Adrenal gland (tissue), 9 donors: ENCODE measurements at regions not wholly inside any gene's neighbourhood (a gene's known extent, or its start where the extent isn't known, plus 50 kb on each side); places are given as distances from the start of the nearest gene placed in this dataset.

Experiments used
- DNase-seq, 7 donors: peaks; one replicate each; pipeline ENCODE4 v3.0.0-alpha.2; 2019 to 2020
- H3K27ac ChIP-seq, 5 donors: fragments of 200-600 bp; sonication (generic) in 4 of 5; 1 replicate in 3 of 5; 2 replicates in 2 of 5; pipeline versions ENCODE4 v1.5.1 to v1.8.0; 2016 to 2020; ENCODE audit warnings: mild to moderate bottlenecking in 1 of 5
- H3K27me3 ChIP-seq: fragments of 200-600 bp; 2 replicates; pipeline ENCODE4 v1.8.0; 2021
- H3K36me3 ChIP-seq, 2 donors: fragments of 200-600 bp; replicated peaks in 1 of 2; 1 replicate in 1 of 2; 2 replicates in 1 of 2; pipeline versions ENCODE4 v1.5.1 to v1.8.0; 2018 to 2022
- H3K4me1 ChIP-seq, 2 donors: fragments of 200-600 bp; replicated peaks in 1 of 2; 1 replicate in 1 of 2; 2 replicates in 1 of 2; pipeline versions ENCODE4 v1.5.1 to v1.8.0; 2018 to 2021
- H3K4me3 ChIP-seq, 4 donors: fragments of 200-600 bp; sonication (generic) in 3 of 4; one replicate each; pipeline ENCODE4 v1.5.1; 2016 to 2018
- H3K9me3 ChIP-seq, 3 donors: fragments of 200-600 bp; sonication (generic) in 1 of 3; replicated peaks in 1 of 3; 1 replicate in 2 of 3; 2 replicates in 1 of 3; pipeline versions ENCODE4 v1.5.1 to v1.8.0; 2016 to 2021
- POLR2A ChIP-seq, 2 donors: fragments of 450-650 bp; IDR thresholded peaks; one replicate each; pipeline ENCODE4 v1.6.1; 2017; ENCODE audit warnings: antibody characterized with exemption in 2 of 2, mild to moderate bottlenecking in 2 of 2, moderate library complexity in 1 of 2
- WGBS, 4 donors: extraction: QIAGEN DNeasy Blood & Tissue Kit in 2 of 4; methylation state at CpG; one replicate each; pipeline versions ENCODE4 v1.1.5 to v1.1.7; 2013 to 2017; 5-methylcytosine and 5-hydroxymethylcytosine counted together
- intact Hi-C, 2 donors: fragments of 100-400 bp; cut with DNase I; formaldehyde crosslinking; loops; one replicate each; pipeline versions ENCODE4 v1.14.1 to v1.15.0; 2022 to 2023
- TF ChIP-seq, protein P1 (sequence below), 6 experiments: fragments of 450-650 bp in 4 of 6; fragments of 200-600 bp in 2 of 6; sonication (generic) in 1 of 6; IDR thresholded peaks; 1 replicate in 5 of 6; 2 replicates in 1 of 6; pipeline versions ENCODE4 v1.5.1 to v1.8.0; 2016 to 2021; ENCODE audit warnings: antibody characterized with exemption in 6 of 6, mild to moderate bottlenecking in 2 of 6, moderate library complexity in 1 of 6
- donor health status: healthy with polysubstance abuse.
- donor health status: Bipolar disorder and iron deficiency.
- donor health status: DM: yes; HTN: yes; CAD: no.
- donor health status: DM: no; HTN: no; CAD: no.
- donor health status: DM: no; HTN: no; CAD: no.

DNA sequence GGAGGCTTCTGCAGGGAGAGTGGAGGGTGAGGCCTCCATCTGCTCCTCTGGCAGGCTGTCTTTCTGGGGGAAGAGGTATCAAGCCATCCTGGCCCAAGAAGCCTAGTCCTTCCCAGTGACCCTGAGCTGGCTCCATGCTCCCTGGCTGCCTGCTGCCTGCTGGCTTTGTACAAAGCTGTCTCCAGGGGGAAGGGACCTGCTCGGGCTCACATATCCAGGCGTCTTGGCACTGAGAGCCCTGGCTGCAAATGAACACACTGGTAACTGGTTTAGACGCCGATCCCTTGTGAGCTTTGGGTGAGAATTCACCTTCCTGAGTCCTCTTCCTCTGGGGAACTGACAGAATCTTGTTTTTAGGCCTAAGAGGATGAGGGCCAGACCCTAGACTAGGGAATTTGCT, 210.3 kb upstream of the ZBED5 start:
- Histone ChIP-seq H3K9me3 (no peaks in the 10 kb centered on the region), H3K4me1 (no peaks in the 10 kb centered on the region), H3K4me3 (no peak overlapping the region), H3K27ac (no peak overlapping the region), H3K36me3 (no peaks in the 10 kb centered on the region), H3K27me3 (no peaks in the 10 kb centered on the region)
- intact Hi-C loops: no loop called here
- TF ChIP-seq, protein P1, sequence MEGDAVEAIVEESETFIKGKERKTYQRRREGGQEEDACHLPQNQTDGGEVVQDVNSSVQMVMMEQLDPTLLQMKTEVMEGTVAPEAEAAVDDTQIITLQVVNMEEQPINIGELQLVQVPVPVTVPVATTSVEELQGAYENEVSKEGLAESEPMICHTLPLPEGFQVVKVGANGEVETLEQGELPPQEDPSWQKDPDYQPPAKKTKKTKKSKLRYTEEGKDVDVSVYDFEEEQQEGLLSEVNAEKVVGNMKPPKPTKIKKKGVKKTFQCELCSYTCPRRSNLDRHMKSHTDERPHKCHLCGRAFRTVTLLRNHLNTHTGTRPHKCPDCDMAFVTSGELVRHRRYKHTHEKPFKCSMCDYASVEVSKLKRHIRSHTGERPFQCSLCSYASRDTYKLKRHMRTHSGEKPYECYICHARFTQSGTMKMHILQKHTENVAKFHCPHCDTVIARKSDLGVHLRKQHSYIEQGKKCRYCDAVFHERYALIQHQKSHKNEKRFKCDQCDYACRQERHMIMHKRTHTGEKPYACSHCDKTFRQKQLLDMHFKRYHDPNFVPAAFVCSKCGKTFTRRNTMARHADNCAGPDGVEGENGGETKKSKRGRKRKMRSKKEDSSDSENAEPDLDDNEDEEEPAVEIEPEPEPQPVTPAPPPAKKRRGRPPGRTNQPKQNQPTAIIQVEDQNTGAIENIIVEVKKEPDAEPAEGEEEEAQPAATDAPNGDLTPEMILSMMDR (IDR thresholded peaks at IDR 0.05): no peak
- TF ChIP-seq POLR2A (IDR thresholded peaks at IDR 0.05): no peak
- WGBS, 4 donors: 79 to 100% (median 89%) methylated on average over 2 to 4 of the region's 4 CpGs; no CpG with 5 or more reads in 1 of the 4 donors
- DNase-seq: no peak

DNA sequence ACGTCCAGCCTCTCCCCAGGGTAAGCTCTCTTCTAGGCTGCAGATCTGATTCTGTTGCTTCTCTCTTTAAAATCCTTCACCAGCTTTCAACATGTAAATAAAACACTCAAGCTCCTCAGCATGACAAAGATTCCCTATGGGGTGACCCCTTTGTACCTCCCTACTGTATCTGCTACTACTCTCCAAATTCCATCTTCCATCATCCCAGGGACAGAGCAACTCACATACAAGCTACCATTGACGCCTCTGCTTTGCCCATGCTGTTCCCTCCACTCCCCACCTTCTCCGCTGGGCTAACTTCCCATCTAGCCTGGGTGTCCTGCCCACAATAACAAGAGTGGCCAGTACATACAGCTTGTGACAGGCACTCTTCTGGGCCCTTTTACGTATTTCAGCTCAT, 207.5 kb upstream of the ZBED5 start:
- no peaks in the 10 kb centered on the region for H3K9me3 ChIP-seq
- WGBS, 4 donors: 78 to 87% (median 80%) methylated on average over 4 of the region's 4 CpGs
- no peak overlapping the region for H3K4me3 ChIP-seq
- DNase-seq: no peak
- no peaks in the 10 kb centered on the region for H3K36me3 ChIP-seq
- H3K27me3 ChIP-seq: no peaks in the 10 kb centered on the region
- TF ChIP-seq, protein P1 (IDR thresholded peaks at IDR 0.05): no peak
- no peak for TF ChIP-seq POLR2A (IDR thresholded peaks at IDR 0.05)
- intact Hi-C loops: no loop called here
- H3K27ac ChIP-seq: no peak overlapping the region
- H3K4me1 ChIP-seq: no peaks in the 10 kb centered on the region

DNA sequence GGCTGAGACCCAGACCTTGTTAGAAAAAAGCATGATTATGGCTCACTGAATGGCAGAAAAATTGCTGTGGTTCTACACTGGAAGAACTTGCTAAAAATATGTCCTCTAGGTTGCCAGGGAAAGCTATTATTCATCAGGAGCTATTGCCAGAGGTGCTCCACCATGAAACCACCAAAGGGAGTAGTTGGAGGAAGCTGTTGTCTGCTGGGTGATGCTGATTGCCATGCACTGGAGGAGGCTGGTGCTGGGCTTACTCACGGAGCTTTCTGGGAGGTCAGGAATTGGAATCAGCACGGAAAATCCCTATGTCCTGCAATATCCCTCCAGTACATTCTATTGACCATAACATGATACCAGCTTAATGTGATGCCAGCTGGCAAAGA, 199.6 kb upstream of the ZBED5 start:
- DNase-seq: no peak
- no peaks in the 10 kb centered on the region for H3K9me3 ChIP-seq
- no peak overlapping the region for H3K4me3 ChIP-seq
- H3K27ac ChIP-seq: no peak overlapping the region
- TF ChIP-seq, protein P1 (IDR thresholded peaks at IDR 0.05): no peak
- TF ChIP-seq POLR2A (IDR thresholded peaks at IDR 0.05): no peak
- WGBS, 4 donors: 78 to 81% (median 80%) methylated on average over 2 of the region's 2 CpGs
- no peaks in the 10 kb centered on the region for H3K4me1 ChIP-seq
- H3K36me3 ChIP-seq: no peaks in the 10 kb centered on the region
- no peaks in the 10 kb centered on the region for H3K27me3 ChIP-seq
- intact Hi-C loops: no loop called here

DNA sequence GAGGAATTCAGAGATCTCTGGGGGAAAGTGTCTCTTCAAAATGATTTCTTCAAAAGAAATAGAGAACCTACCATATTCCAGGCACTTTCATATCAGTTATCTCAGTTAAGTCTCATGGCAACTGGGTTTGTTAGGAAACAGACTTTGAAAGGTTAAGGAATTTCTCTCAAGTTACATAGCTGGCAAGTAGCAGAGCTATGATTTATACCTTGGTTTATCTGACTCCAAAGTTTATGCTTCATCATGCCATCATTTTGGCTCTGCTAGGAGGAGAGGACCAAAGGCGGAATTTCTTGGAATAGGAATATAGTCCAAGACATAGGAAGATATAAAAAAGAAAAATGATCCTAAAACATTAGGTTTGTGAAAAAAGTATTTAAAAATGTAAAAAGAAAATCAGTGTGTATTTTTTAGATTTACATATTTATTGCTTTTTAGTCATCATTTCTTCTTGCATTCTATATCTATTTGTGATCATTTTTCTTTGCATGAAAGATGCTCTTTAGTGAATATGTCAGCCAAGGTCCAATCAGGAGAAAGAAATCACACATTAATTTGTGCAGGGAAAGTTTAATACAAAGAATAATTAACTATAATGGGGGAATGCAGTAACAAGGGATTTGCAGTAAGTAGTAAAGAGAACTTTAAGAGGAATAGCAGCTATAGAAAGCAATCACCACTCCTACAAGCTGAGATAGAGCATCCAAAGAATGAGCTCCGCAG, 199.1 kb upstream of the ZBED5 start:
- Histone ChIP-seq H3K36me3 (no peaks in the 10 kb centered on the region), H3K4me1 (no peaks in the 10 kb centered on the region), H3K27ac (no peak overlapping the region), H3K27me3 (no peaks in the 10 kb centered on the region), H3K4me3 (no peak overlapping the region), H3K9me3 (no peaks in the 10 kb centered on the region)
- intact Hi-C loops: no loop called here
- 73 to 88% (median 80%) methylated on average over 2 of the region's 2 CpGs for WGBS, 4 donors
- TF ChIP-seq, protein P1 (IDR thresholded peaks at IDR 0.05): no peak
- TF ChIP-seq POLR2A (IDR thresholded peaks at IDR 0.05): no peak
- DNase-seq: no peak
